IPS-18a (cell line): ENCODE measurements at regions not wholly inside any gene's neighbourhood (a gene's known extent, or its start where the extent isn't known, plus 50 kb on each side); places are given as distances from the start of the nearest gene placed in this dataset.

Experiments used
- H3K27ac ChIP-seq: one replicate; pipeline ENCODE4 v1.5.1; 2013; ENCODE audit warnings: low read length
- H3K27me3 ChIP-seq: one replicate; pipeline ENCODE4 v1.6.1; 2013; ENCODE audit warnings: mild to moderate bottlenecking, low read length; ENCODE audit not compliant: control insufficient read depth, insufficient read depth
- H3K36me3 ChIP-seq: one replicate; pipeline ENCODE4 v1.6.1; 2013; ENCODE audit warnings: low read depth, low read length; ENCODE audit not compliant: control insufficient read depth
- H3K4me1 ChIP-seq: one replicate; pipeline ENCODE4 v1.6.1; 2013; ENCODE audit warnings: low read depth, low read length; ENCODE audit not compliant: control insufficient read depth
- H3K4me3 ChIP-seq: one replicate; pipeline ENCODE4 v1.5.1; 2013; ENCODE audit warnings: low read length
- H3K9ac ChIP-seq: one replicate; pipeline ENCODE4 v1.6.1; 2013; ENCODE audit warnings: mild to moderate bottlenecking, low read length, moderate library complexity
- H3K9me3 ChIP-seq: one replicate; pipeline ENCODE4 v1.6.1; 2013; ENCODE audit warnings: low read depth, low read length; ENCODE audit not compliant: control insufficient read depth

DNA sequence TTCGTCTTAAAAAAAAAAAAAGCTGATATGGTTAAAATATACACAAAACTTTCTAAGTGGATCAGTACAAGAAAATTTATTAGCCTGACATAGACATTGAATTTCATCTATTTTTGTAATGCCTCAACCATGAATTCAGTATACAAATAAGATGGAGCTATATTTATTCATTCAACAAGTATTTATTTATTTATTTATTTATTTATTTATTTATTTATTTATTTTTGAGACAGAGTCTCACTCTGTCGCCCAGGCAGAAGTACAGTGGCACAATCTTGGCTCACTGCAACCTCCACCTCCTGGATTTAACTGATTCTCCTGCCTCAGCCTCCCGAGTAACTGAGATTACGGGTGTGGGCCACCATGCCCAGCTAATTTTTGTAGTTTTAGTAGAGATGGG is 78.5 kb upstream of the GSX1 start:
- Histone ChIP-seq H3K27ac (no peak overlapping the region), H3K27me3 (no peaks in the 10 kb centered on the region), H3K9ac (no peak overlapping the region), H3K4me1 (peaks cover 12% of the 10 kb centered on the region), H3K4me3 (no peak overlapping the region), H3K36me3 (no peaks in the 10 kb centered on the region), H3K9me3 (no peaks in the 10 kb centered on the region)

DNA sequence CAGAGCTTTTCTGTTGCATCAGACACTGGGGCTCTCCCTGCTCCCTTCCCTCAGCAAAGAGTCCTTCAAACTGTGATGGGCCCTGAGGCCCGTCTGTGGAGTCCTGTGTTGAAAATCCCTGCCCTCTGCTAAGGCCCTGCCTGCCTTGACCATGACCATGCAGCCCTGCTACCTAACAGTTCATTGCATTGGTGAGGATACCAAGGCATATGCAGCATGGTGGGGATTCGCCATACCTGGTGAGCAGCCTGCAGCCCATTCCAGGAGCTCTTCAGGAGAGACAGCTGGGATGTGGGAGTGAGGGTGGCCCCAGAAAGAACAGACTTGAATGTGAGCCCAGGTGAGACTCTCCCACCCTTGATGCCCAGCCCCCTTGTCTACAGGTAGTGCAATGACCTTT is 70.6 kb upstream of the GSX1 start:
- Histone ChIP-seq H3K36me3 (no peaks in the 10 kb centered on the region), H3K27ac (no peak overlapping the region), H3K4me1 (no peaks in the 10 kb centered on the region), H3K27me3 (no peaks in the 10 kb centered on the region), H3K4me3 (no peak overlapping the region), H3K9ac (no peak overlapping the region), H3K9me3 (no peaks in the 10 kb centered on the region)

DNA sequence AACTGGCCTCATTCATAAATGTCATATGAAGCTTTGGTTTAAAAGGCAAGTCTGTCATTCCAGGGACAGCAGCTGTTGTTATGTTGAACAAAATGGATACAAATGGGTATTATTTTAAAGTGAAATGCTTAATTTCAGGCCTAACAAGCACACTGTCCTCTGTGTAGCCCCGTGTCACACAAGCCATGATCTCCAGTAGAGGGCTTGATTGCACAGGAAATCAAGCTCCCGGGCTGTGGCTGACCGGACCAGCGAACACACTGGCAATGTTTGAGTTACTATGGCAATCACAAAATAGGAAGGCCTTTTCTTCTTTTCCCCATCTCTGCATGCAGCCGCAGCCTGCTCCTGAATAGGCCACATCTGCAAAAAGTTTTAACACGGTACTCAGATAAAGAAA is 64.0 kb upstream of the GSX1 start:
- peak overlapping the region; percentile 27 for H3K27ac ChIP-seq
- no peaks in the 10 kb centered on the region for H3K9me3 ChIP-seq
- no peaks in the 10 kb centered on the region for H3K36me3 ChIP-seq
- H3K4me1 ChIP-seq = peaks cover 4% of the 10 kb centered on the region
- no peak overlapping the region for H3K4me3 ChIP-seq
- no peak overlapping the region for H3K9ac ChIP-seq
- no peaks in the 10 kb centered on the region for H3K27me3 ChIP-seq

DNA sequence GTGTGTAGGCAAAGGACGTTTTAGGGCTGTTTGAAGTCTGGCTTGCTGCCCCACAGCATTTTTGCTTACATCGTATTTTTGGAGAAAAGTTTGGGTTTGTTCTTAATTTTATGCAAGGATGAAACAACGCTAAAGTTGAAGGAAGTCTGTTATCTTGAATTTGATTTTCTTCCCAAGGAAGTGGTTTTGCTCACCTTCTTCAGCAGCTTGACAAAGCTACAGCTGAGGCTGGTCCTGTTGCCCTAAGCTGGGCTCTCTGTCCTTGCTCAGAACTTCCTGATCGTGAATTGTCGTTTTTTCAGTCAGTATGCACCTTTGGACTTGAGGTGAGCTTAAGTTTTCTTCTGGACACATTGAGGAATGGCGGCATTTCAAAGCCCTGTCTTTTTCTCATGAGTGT is 62.1 kb upstream of the GSX1 start:
- H3K27me3 ChIP-seq = no peaks in the 10 kb centered on the region
- no peaks in the 10 kb centered on the region for H3K36me3 ChIP-seq
- no peak overlapping the region for H3K27ac ChIP-seq
- H3K4me3 ChIP-seq = no peak overlapping the region
- H3K4me1 ChIP-seq = peaks cover 4% of the 10 kb centered on the region
- no peaks in the 10 kb centered on the region for H3K9me3 ChIP-seq
- H3K9ac ChIP-seq = no peak overlapping the region
